BJ (cell line): ENCODE measurements at regions not wholly inside any gene's neighbourhood (a gene's known extent, or its start where the extent isn't known, plus 50 kb on each side); places are given as distances from the start of the nearest gene placed in this dataset.
"Not testable (repeated sequence)": the region's sequence is repeated elsewhere in the genome, so short reads cannot be mapped to it uniquely, and the experiment has no call there.

ENCODE experiments used
- CTCF ChIA-PET: fragments of 350-600 bp; formaldehyde crosslinking; extraction: SDS; loops from one replicate; lab custom pipeline; 2021; ENCODE audit warnings: antibody characterized with exemption, inconsistent platforms; lab: Yijun Ruan, JAX
- POLR2A ChIA-PET: fragments of 300-600 bp; sonication (Branson Sonifier 250); formaldehyde crosslinking; extraction: SDS; loops from one replicate; lab custom pipeline; 2021; ENCODE audit warnings: antibody characterized with exemption; lab: Charles Lee
- DNase-seq: peaks from one replicate; pipeline ENCODE4 v3.0.0-alpha.2; 2011; ENCODE audit warnings: low read depth
- H3K27me3 ChIP-seq: 2 replicates; pipeline ENCODE4 v1.6.0; 2011; ENCODE audit warnings: low read length; ENCODE audit not compliant: control insufficient read depth, insufficient read depth
- H3K36me3 ChIP-seq: 2 replicates; pipeline ENCODE4 v1.5.1; 2011; ENCODE audit warnings: low read length; ENCODE audit not compliant: control insufficient read depth, insufficient read depth
- H3K4me3 ChIP-seq: 2 replicates; pipeline ENCODE4 v1.5.1; 2011; ENCODE audit warnings: low read depth, mild to moderate bottlenecking, control low read depth, low read length
- TF ChIP-seq, protein P1 (sequence below): IDR thresholded peaks from 2 replicates; pipeline ENCODE4 v1.5.1; 2011; ENCODE audit warnings: low read depth, mild to moderate bottlenecking, control low read depth, inconsistent platforms, low read length, moderate library complexity; ENCODE audit not compliant: insufficient read depth

DNA sequence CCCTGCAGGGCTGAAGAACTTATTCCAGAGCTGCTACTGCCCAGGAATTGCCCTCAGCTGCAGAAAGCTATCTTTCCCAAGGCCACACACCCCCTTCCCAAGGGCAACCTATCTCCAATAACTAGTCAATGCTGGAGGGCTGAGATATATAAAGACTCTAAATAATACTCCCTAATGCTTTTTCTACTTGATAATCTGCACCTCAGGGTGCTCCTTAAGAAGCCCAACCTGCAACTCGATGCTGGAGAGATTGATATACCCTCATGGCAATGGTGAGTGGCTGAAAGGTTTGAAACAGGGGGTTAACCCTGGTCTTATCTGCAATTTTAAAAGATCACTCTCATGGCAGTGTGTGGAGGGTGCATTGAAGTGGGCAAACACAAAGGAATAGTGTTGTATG is 142.7 kb upstream of the APC start:
- H3K36me3 ChIP-seq: no peaks in the 10 kb centered on the region
- no peak for DNase-seq
- no peak overlapping the region for H3K4me3 ChIP-seq
- ChIA-PET CTCF (interaction anchor here (1.0 to 1.2 kb wide), 2 partner anchors 10 to 163 kb away, joined by 3 to 4 read pairs; no protein-coding TSS in a partner anchor), POLR2A (no interaction called here)
- TF ChIP-seq, protein P1, sequence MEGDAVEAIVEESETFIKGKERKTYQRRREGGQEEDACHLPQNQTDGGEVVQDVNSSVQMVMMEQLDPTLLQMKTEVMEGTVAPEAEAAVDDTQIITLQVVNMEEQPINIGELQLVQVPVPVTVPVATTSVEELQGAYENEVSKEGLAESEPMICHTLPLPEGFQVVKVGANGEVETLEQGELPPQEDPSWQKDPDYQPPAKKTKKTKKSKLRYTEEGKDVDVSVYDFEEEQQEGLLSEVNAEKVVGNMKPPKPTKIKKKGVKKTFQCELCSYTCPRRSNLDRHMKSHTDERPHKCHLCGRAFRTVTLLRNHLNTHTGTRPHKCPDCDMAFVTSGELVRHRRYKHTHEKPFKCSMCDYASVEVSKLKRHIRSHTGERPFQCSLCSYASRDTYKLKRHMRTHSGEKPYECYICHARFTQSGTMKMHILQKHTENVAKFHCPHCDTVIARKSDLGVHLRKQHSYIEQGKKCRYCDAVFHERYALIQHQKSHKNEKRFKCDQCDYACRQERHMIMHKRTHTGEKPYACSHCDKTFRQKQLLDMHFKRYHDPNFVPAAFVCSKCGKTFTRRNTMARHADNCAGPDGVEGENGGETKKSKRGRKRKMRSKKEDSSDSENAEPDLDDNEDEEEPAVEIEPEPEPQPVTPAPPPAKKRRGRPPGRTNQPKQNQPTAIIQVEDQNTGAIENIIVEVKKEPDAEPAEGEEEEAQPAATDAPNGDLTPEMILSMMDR: no peak
- H3K27me3 ChIP-seq: peaks cover 11% of the 10 kb centered on the region; the same call in 1 of the 2 replicates

DNA sequence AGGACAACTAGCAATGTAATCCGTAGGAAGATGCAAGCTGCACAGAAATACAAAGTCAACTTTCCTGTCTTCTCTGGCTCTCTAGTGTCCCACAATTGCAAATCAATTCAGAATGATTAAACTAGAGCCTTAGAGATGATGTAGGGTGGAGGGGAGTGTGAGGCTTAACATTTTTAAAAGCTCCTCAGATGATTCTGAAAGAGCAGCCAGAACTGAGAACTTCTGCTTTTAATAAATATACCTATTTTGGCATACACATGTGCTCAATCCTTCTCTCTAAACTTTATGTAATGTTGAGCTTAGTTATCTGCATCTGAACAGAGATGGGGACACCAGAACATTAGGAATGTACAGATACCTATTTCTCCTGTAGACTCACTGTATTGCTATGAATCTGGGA is 139.9 kb upstream of the APC start:
- POLR2A ChIA-PET: no interaction called here
- Histone ChIP-seq H3K36me3 (no peaks in the 10 kb centered on the region), H3K4me3 (no peak overlapping the region), H3K27me3 (peaks cover 9% of the 10 kb centered on the region; the same call in 1 of the 2 replicates)
- CTCF ChIA-PET: interaction anchor here (1.1 kb wide), 1 partner anchor 21 kb away, joined by 3 read pairs; no protein-coding TSS in a partner anchor
- TF ChIP-seq, protein P1: no peak
- DNase-seq: no peak

DNA sequence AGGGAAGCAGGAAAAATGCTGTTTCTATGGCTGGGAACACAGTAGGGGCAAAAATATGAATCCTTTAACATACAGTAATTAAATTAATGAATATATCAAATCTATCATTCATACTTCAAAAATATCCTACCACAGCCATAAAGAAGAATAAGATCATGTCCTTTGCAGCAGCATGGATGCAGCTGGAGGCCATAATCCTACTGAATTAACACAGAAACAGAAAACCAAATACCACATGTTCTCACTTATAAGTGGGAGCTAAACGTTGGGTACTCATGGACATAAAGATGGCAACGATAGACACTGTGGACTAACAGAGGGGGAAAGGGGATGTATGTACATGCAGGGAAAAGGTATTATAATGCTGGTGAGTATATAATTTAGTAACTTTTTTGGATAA is 137.2 kb upstream of the APC start:
- DNase-seq, CTCF ChIA-PET, H3K27me3 ChIP-seq, POLR2A ChIA-PET, H3K36me3 ChIP-seq, H3K4me3 ChIP-seq: not testable (repeated sequence)

DNA sequence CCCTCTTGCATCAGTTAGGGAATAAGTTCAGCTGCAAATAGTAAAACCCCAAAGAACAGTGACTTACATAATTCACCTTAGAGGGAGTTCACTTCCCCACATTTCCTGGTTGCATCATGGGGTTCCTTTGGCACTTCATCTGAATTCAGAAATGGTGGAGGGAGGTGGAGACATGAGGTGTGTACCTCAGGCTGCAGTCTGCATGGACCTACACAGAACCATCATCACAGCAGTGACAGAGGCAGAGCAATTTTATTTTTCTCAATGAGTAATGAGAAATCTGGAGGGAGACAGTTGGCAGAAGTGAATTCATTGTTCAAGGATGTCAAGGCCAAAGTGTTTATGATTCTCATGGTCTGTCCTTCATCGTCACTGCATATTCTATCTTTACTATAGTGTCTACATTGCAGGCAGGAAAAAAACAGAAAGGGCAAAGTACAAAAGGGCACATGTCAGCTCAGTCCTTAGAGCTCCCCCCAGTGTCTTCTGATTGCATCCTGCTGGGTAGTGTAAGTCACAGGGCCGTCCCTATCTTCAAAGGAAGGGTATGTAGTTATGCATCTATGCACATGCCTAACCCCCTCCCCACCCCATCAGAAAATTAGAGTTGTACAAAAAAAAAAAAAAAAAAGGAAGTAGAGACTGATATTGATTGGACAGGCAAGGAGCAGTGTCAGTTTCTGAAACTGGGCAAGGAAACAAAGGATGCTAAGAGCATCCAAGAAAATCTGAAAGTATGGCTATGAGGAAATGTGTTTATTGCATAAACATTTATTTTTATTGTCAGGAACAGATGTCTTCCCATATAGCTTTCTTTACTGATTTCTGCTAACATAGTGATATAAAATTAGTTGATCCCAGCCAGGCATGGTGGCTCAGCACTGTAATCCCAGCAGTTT is 132.7 kb upstream of the APC start:
- Histone ChIP-seq H3K27me3 (no peaks in the 10 kb centered on the region; the same call in 1 of the 2 replicates), H3K36me3 (no peaks in the 10 kb centered on the region), H3K4me3 (no peak overlapping the region)
- DNase-seq: no peak
- TF ChIP-seq, protein P1: no peak
- POLR2A ChIA-PET: no interaction called here
- CTCF ChIA-PET: no interaction called here

DNA sequence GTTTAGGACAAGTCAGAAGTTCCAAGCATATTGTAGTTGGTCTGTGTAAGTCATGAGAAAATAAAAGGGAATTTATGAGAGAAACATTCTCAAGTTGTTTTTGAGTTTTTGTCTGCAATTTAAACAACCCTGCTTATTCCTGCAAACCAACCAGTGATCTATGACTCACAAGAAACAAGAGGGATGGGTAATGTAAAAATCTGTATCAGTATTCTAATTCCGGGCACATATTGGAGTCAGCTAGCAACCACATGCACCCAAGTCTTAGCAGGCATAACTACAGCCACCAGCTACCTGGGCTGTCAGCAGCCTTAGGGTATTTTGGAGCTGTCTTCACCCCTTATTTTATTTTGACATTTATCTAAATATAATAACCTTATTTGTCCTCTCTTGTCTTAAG is 128.7 kb upstream of the APC start:
- ChIA-PET CTCF (interaction anchor here (0.6 kb wide), 1 partner anchor 23 kb away, joined by 4 read pairs; no protein-coding TSS in a partner anchor), POLR2A (no interaction called here)
- Histone ChIP-seq H3K27me3 (peaks cover 3% of the 10 kb centered on the region; the same call in 1 of the 2 replicates), H3K36me3 (no peaks in the 10 kb centered on the region), H3K4me3 (no peak overlapping the region)
- no peak for DNase-seq
- TF ChIP-seq, protein P1: no peak
